Liver (tissue), 8 donors: ENCODE measurements at regions not wholly inside any gene's neighbourhood (a gene's known extent, or its start where the extent isn't known, plus 50 kb on each side); places are given as distances from the start of the nearest gene placed in this dataset.

ENCODE experiments used
- DNase-seq: peaks from one replicate; pipeline ENCODE4 v3.0.0-alpha.2; 2017; ENCODE audit warnings: low spot score
- H3K27ac ChIP-seq, 2 donors: one replicate each; pipeline ENCODE4 v1.7.0; 2013; ENCODE audit warnings: inconsistent platforms in 2 of 2, low read length in 2 of 2, control low read depth in 1 of 2, low read depth in 1 of 2, mild to moderate bottlenecking in 1 of 2
- H3K27me3 ChIP-seq, 4 donors: one replicate each; pipeline versions ENCODE4 v1.6.1 to v1.7.0; 2013; ENCODE audit warnings: low read length in 3 of 4, inconsistent platforms in 1 of 4, mild to moderate bottlenecking in 1 of 4, moderate library complexity in 1 of 4; ENCODE audit not compliant: control insufficient read depth in 4 of 4, insufficient read depth in 4 of 4
- H3K36me3 ChIP-seq, 4 donors: one replicate each; pipeline versions ENCODE4 v1.6.1 to v1.7.0; 2013; ENCODE audit warnings: low read length in 3 of 4, mild to moderate bottlenecking in 3 of 4, low read depth in 1 of 4, moderate library complexity in 1 of 4; ENCODE audit not compliant: control insufficient read depth in 4 of 4, insufficient read depth in 3 of 4
- H3K4me1 ChIP-seq, 4 donors: one replicate each; pipeline versions ENCODE4 v1.6.1 to v1.7.0; 2013; ENCODE audit warnings: low read length in 3 of 4, mild to moderate bottlenecking in 3 of 4, moderate library complexity in 1 of 4; ENCODE audit not compliant: control insufficient read depth in 4 of 4, insufficient read depth in 4 of 4
- H3K4me3 ChIP-seq, 3 donors: one replicate each; pipeline versions ENCODE4 v1.6.1 to v1.7.0; 2013; ENCODE audit warnings: low read length in 3 of 3, control low read depth in 1 of 3, low read depth in 1 of 3, mild to moderate bottlenecking in 1 of 3
- H3K9ac ChIP-seq, 2 donors: one replicate each; pipeline ENCODE4 v1.7.0; 2013; ENCODE audit warnings: low read length in 2 of 2, mild to moderate bottlenecking in 2 of 2, moderate library complexity in 2 of 2, control low read depth in 1 of 2, low read depth in 1 of 2
- H3K9me3 ChIP-seq, 4 donors: one replicate each; pipeline versions ENCODE4 v1.6.1 to v1.7.0; 2013; ENCODE audit warnings: low read length in 3 of 4; ENCODE audit not compliant: control insufficient read depth in 4 of 4
- ATF3 ChIP-seq: IDR thresholded peaks from 2 replicates; pipeline ENCODE4 v1.6.1; 2016; ENCODE audit warnings: antibody characterized with exemption
- CTCF ChIP-seq: fragments of 150-350 bp; IDR thresholded peaks from 2 replicates; pipeline ENCODE4 v1.5.1; 2017; ENCODE audit warnings: improper control_type of control experiment, low read depth, low read length; ENCODE audit not compliant: missing input control
- EGR1 ChIP-seq, 2 donors: IDR thresholded peaks; 2 replicates each; pipeline ENCODE4 v1.6.1; 2016 to 2018; ENCODE audit warnings: antibody characterized with exemption in 2 of 2, low read depth in 2 of 2
- FOXA1 ChIP-seq: IDR thresholded peaks from 2 replicates; pipeline ENCODE4 v1.6.1; 2016; ENCODE audit warnings: antibody characterized with exemption
- FOXA2 ChIP-seq: IDR thresholded peaks from 2 replicates; pipeline ENCODE4 v1.6.1; 2016; ENCODE audit warnings: antibody characterized with exemption
- HNF4A ChIP-seq, 2 donors: conservative IDR thresholded peaks; 2 replicates each; pipeline ENCODE4 v1.6.1; 2016; ENCODE audit warnings: antibody characterized with exemption in 2 of 2, mild to moderate bottlenecking in 2 of 2
- HNF4G ChIP-seq: IDR thresholded peaks from 2 replicates; pipeline ENCODE4 v1.6.1; 2016; ENCODE audit warnings: antibody characterized with exemption
- JUND ChIP-seq, 2 donors: IDR thresholded peaks; 2 replicates each; pipeline ENCODE4 v1.6.1; 2016; ENCODE audit warnings: antibody characterized with exemption in 2 of 2
- MAX ChIP-seq: IDR thresholded peaks from 2 replicates; pipeline ENCODE4 v1.6.1; 2016; ENCODE audit warnings: antibody characterized with exemption
- NR2F2 ChIP-seq: IDR thresholded peaks from 2 replicates; pipeline ENCODE4 v1.6.1; 2016; ENCODE audit warnings: antibody characterized with exemption
- RAD21 ChIP-seq, 2 donors: IDR thresholded peaks; 2 replicates each; pipeline ENCODE4 v1.6.1; 2016; ENCODE audit warnings: antibody characterized with exemption in 2 of 2, mild to moderate bottlenecking in 2 of 2
- REST ChIP-seq: IDR thresholded peaks from 2 replicates; pipeline ENCODE4 v1.6.1; 2016; ENCODE audit warnings: antibody characterized with exemption, mild to moderate bottlenecking
- RXRA ChIP-seq, 2 donors: IDR thresholded peaks; 2 replicates each; pipeline ENCODE4 v1.6.1; 2017 to 2018; ENCODE audit warnings: antibody characterized with exemption in 2 of 2, mild to moderate bottlenecking in 1 of 2
- SP1 ChIP-seq: IDR thresholded peaks from 2 replicates; pipeline ENCODE4 v1.6.1; 2018; ENCODE audit warnings: antibody characterized with exemption, mild to moderate bottlenecking
- TAF1 ChIP-seq: conservative IDR thresholded peaks from 2 replicates; pipeline ENCODE4 v1.6.1; 2016; ENCODE audit warnings: antibody characterized with exemption, mild to moderate bottlenecking
- YY1 ChIP-seq: IDR thresholded peaks from 2 replicates; pipeline ENCODE4 v1.6.1; 2016; ENCODE audit warnings: antibody characterized with exemption, mild to moderate bottlenecking
- ZBTB33 ChIP-seq: IDR thresholded peaks from 2 replicates; pipeline ENCODE4 v1.6.1; 2016; ENCODE audit warnings: antibody characterized with exemption
- WGBS: extraction: QIAGEN DNeasy Blood & Tissue Kit; methylation state at CpG from one replicate; pipeline ENCODE4 v1.1.7; 2013; 5-methylcytosine and 5-hydroxymethylcytosine counted together
- donor health status: healthy.
- donor health status: healthy.
- donor health status: healthy.
- donor health status: healthy.
- donor health status: healthy.

- Histone ChIP-seq H3K36me3 (no peaks in the 10 kb centered on the region), H3K27ac (peak overlapping the region; percentile 81 to 91), H3K27me3 (no peaks in the 10 kb centered on the region), H3K4me3 (peak overlapping the region; percentile 29 to 45 (median 29)), H3K9ac (no peak overlapping the region), H3K9me3 (no peaks in the 10 kb centered on the region), H3K4me1 (peaks cover 0 to 30% (median 16%) of the 10 kb centered on the region in 4 donors)
- WGBS, result 24% methylated on average over 6 of the region's 6 CpGs
- TF ChIP-seq RAD21 (IDR thresholded peaks at IDR 0.05), result peak in 1 of 2 donors; percentile 7
- TF ChIP-seq NR2F2, result no peak
- no peak for TF ChIP-seq MAX
- no peak for TF ChIP-seq REST
- TF ChIP-seq ZBTB33, result no peak
- peak in 1 of 2 donors; percentile 68 for TF ChIP-seq RXRA (IDR thresholded peaks at IDR 0.05)
- TF ChIP-seq SP1, result no peak
- TF ChIP-seq HNF4G, result peak; percentile 32
- TF ChIP-seq HNF4A (conservative IDR thresholded peaks at IDR 0.05), result peak; percentile 79 to 91
- TF ChIP-seq EGR1 (IDR thresholded peaks at IDR 0.05; ENCODE audit: low read depth in 2 of 2), result no peak
- no peak for TF ChIP-seq YY1
- no peak for DNase-seq
Observed at GRCh38 chr10:131478377-131478989, 167.0 kb upstream of the TCERG1L start.

- Histone ChIP-seq H3K27ac (no peak overlapping the region), H3K36me3 (no peaks in the 10 kb centered on the region), H3K9ac (no peak overlapping the region), H3K27me3 (no peaks in the 10 kb centered on the region), H3K4me1 (peaks cover 0 to 30% (median 16%) of the 10 kb centered on the region in 4 donors), H3K9me3 (no peaks in the 10 kb centered on the region), H3K4me3 (no peak overlapping the region)
- WGBS, result 86% methylated on average over 3 of the region's 3 CpGs
- no peak for DNase-seq
- no peak for TF ChIP-seq FOXA2
- TF ChIP-seq SP1, result no peak
- TF ChIP-seq JUND (IDR thresholded peaks at IDR 0.05), result no peak
Observed at GRCh38 chr10:131480066-131480465, 168.5 kb upstream of the TCERG1L start.

GRCh38 chr10:131480861-131481260, 169.3 kb upstream of the TCERG1L start:
- Histone ChIP-seq H3K4me3 (no peak overlapping the region), H3K27ac (no peak overlapping the region), H3K27me3 (no peaks in the 10 kb centered on the region), H3K36me3 (no peaks in the 10 kb centered on the region), H3K9ac (no peak overlapping the region), H3K9me3 (no peaks in the 10 kb centered on the region), H3K4me1 (peaks cover 0 to 27% (median 16%) of the 10 kb centered on the region in 4 donors)
- no peak for DNase-seq
- TF ChIP-seq MAX (no peak), ZBTB33 (no peak), CTCF (no peak), YY1 (no peak), NR2F2 (no peak), EGR1 (IDR thresholded peaks at IDR 0.05; ENCODE audit: low read depth in 2 of 2) (no peak), ATF3 (no peak), JUND (IDR thresholded peaks at IDR 0.05) (no peak), RAD21 (IDR thresholded peaks at IDR 0.05) (no peak), FOXA1 (no peak), TAF1 (no peak), RXRA (IDR thresholded peaks at IDR 0.05) (no peak), SP1 (no peak)
- WGBS, result 71% methylated on average over 7 of the region's 7 CpGs
